ENCODE measurements at regions not wholly inside any gene's neighbourhood (a gene's known extent, or its start where the extent isn't known, plus 50 kb on each side); places are given as distances from the start of the nearest gene placed in this dataset.

- TF ChIP-seq EZH2 (IDR thresholded peaks at IDR 0.05; ENCODE audit: low read length, missing control alignments) = no peak
- TF ChIP-seq CTCF (conservative IDR thresholded peaks at IDR 0.05 in 1 of 2, IDR thresholded peaks at IDR 0.05 in 1 of 2; ENCODE audit: low read depth in 1 of 2, low read length in 2 of 2) = no peak
These were observed 440.8 kb downstream of the NPHP4 start for GRCh38 chr1:5551274-5551975.

Data from fibroblast of lung (primary cell).